NCI-H146 (cell line): ENCODE measurements at regions not wholly inside any gene's neighbourhood (a gene's known extent, or its start where the extent isn't known, plus 50 kb on each side); places are given as distances from the start of the nearest gene placed in this dataset.
"Not testable (repeated sequence)": the region's sequence is repeated elsewhere in the genome, so short reads cannot be mapped to it uniquely, and the experiment has no call there.

ENCODE experiments used
- DNase-seq: peaks from one replicate; lab custom pipeline; 2025; lab: John Stamatoyannopoulos, UW

GRCh38 chr4:117014236-117014635 lies 71.1 kb downstream of the TRAM1L1 start:
- no peak for DNase-seq

- DNase-seq: no peak
Observed at GRCh38 chr4:117010671-117011070, 74.7 kb downstream of the TRAM1L1 start.

- DNase-seq: no peak
Observed at GRCh38 chr4:117001077-117001476, 84.3 kb downstream of the TRAM1L1 start.

- DNase-seq: no peak
Observed at GRCh38 chr4:116982656-116983055, 102.7 kb downstream of the TRAM1L1 start.

GRCh38 chr4:116980436-116980835 lies 104.9 kb downstream of the TRAM1L1 start:
- not testable (repeated sequence) for DNase-seq

GRCh38 chr4:116959045-116959444 lies 126.3 kb downstream of the TRAM1L1 start:
- DNase-seq: no peak

GRCh38 chr4:116953947-116954346 lies 131.4 kb downstream of the TRAM1L1 start:
- DNase-seq: no peak

GRCh38 chr4:116952530-116953136 lies 132.7 kb downstream of the TRAM1L1 start:
- DNase-seq: no peak

- no peak for DNase-seq
Observed at GRCh38 chr4:116949856-116950255, 135.5 kb downstream of the TRAM1L1 start.

- DNase-seq: no peak
Observed at GRCh38 chr4:116942315-116942714, 143.1 kb downstream of the TRAM1L1 start.

GRCh38 chr4:116930329-116930728 lies 155.0 kb downstream of the TRAM1L1 start:
- no peak for DNase-seq

- no peak for DNase-seq
Observed at GRCh38 chr4:116926631-116927295, 158.6 kb downstream of the TRAM1L1 start.

GRCh38 chr4:116925900-116926457 lies 159.4 kb downstream of the TRAM1L1 start:
- DNase-seq: no peak

- no peak for DNase-seq
Observed at GRCh38 chr4:116923389-116923788, 162.0 kb downstream of the TRAM1L1 start.

GRCh38 chr4:116913451-116913850 lies 171.9 kb downstream of the TRAM1L1 start:
- no peak for DNase-seq

- no peak for DNase-seq
Observed at GRCh38 chr4:116906758-116907157, 178.6 kb downstream of the TRAM1L1 start.

GRCh38 chr4:116899561-116899960 lies 185.8 kb downstream of the TRAM1L1 start:
- no peak for DNase-seq

- DNase-seq: no peak
Observed at GRCh38 chr4:116885579-116885978, 199.8 kb downstream of the TRAM1L1 start.

- no peak for DNase-seq
Observed at GRCh38 chr4:116882503-116882902, 202.9 kb downstream of the TRAM1L1 start.

- DNase-seq: no peak
Observed at GRCh38 chr4:116881077-116881476, 204.3 kb downstream of the TRAM1L1 start.

GRCh38 chr4:116880625-116881024 lies 204.8 kb downstream of the TRAM1L1 start:
- no peak for DNase-seq

- no peak for DNase-seq
Observed at GRCh38 chr4:116878280-116878679, 207.1 kb downstream of the TRAM1L1 start.

- DNase-seq: no peak
Observed at GRCh38 chr4:116877069-116877468, 208.3 kb downstream of the TRAM1L1 start.

- DNase-seq: no peak
Observed at GRCh38 chr4:116872941-116873340, 212.4 kb downstream of the TRAM1L1 start.
